ENCODE measurements at regions not wholly inside any gene's neighbourhood (a gene's known extent, or its start where the extent isn't known, plus 50 kb on each side); places are given as distances from the start of the nearest gene placed in this dataset.

DNA sequence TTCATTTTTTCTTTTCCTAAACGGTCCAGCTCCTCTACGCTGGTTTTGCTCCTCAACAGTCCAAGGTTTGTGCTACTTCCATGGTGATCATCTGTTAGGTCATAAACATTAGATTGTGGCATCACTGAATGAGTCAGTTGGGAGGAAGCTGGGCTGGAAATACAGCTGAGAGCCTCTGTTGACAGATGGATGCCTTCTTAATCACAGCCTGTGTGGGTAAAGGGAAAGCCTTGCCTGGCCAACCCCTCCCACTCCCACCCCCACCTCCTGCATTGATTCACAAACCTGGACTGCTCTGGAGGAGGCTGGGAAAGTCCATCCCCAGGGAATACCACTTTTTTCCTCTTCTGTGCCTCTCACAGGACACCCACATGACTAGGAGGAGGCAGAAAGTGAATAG, 180.6 kb upstream of the CCN2 start:
- ChIA-PET POLR2A (ENCODE audit: unreplicated experiment) (interaction anchor here (0.5 to 5.0 kb wide), 3 partner anchors 152 to 180 kb away, joined by 3 to 36 read pairs (median 3); partner anchors contain the start of gene CCN2), CTCF (interaction anchor here (0.6 to 0.9 kb wide), 3 partner anchors 71 to 1547 kb away, joined by 3 read pairs; no protein-coding TSS in a partner anchor)
- Histone ChIP-seq H3K4me1 (ENCODE audit: control insufficient read depth, insufficient read depth, low read length) (peaks cover 26% of the 10 kb centered on the region), H3K36me3 (ENCODE audit: control insufficient read depth, insufficient read depth, low read length) (no peaks in the 10 kb centered on the region), H3K23ac (ENCODE audit: low read depth, low read length) (peak overlapping the region; percentile 88; the same call in 1 of the 2 replicates), H2BK120ac (ENCODE audit: low read depth, low read length) (peak overlapping the region; percentile 97), H2BK20ac (ENCODE audit: low read depth, low read length) (peak overlapping the region; percentile 95), H3K4me2 (ENCODE audit: low read depth, low read length) (peak overlapping the region; percentile 42; the same call in 1 of the 2 replicates), H4K8ac (ENCODE audit: low read depth in 2 of 2, low read length in 2 of 2) (peak overlapping the region; percentile 41 to 92), H4K20me1 (ENCODE audit: insufficient read depth, low read length) (no peaks in the 10 kb centered on the region), H4K5ac (ENCODE audit: low read depth, low read length) (peak overlapping the region; percentile 98; the same call in 1 of the 2 replicates), H3K56ac (ENCODE audit: extremely low read depth, insufficient read depth, low read length) (peak overlapping the region; percentile 84), H3K9me1 (ENCODE audit: insufficient read depth, low read length) (peaks cover 6% of the 10 kb centered on the region), H3K27ac (ENCODE audit: insufficient read depth, low read length) (peak overlapping the region; percentile 96; the same call in 1 of the 2 replicates), H2BK5ac (ENCODE audit: low read depth, low read length, poor library complexity, severe bottlenecking) (peak overlapping the region; percentile 98), H3K79me1 (ENCODE audit: low read depth in 1 of 2, low read length in 2 of 2) (no peaks in the 10 kb centered on the region), H2AK5ac (ENCODE audit: low read depth, low read length) (peak overlapping the region; percentile 91), H4K91ac (ENCODE audit: insufficient read depth, low read depth, low read length) (peak overlapping the region; percentile 86), H3K14ac (replicated peaks; ENCODE audit: low read depth, low read length) (peak overlapping the region; percentile 85), H3K18ac (ENCODE audit: low read depth, low read length) (peak overlapping the region; percentile 95), H2AK9ac (replicated peaks; ENCODE audit: low read depth, low read length, poor library complexity) (no peak overlapping the region), H3K9ac (ENCODE audit: low read depth, low read length) (peak overlapping the region; percentile 53; the same call in 1 of the 2 replicates), H2AFZ (replicated peaks; ENCODE audit: low read length, poor library complexity) (no peak overlapping the region), H3K9me3 (ENCODE audit: control insufficient read depth, insufficient read depth, low read length) (no peaks in the 10 kb centered on the region), H3K4ac (ENCODE audit: low read depth, low read length) (peak overlapping the region; percentile 94), H3K27me3 (ENCODE audit: control insufficient read depth, insufficient read depth, low read length) (no peaks in the 10 kb centered on the region), H2BK15ac (ENCODE audit: low read depth, low read length) (peak overlapping the region; percentile 87; the same call in 2 of the 3 replicates), H3K4me3 (ENCODE audit: insufficient read depth, low read depth, low read length) (no peak overlapping the region)
- dilution Hi-C loops (cut with HindIII; ENCODE audit: low sequenced_read_pairs, unreplicated experiment) = no loop called here
- intact Hi-C loops (cut with micrococcal nuclease) = loop anchor here (2.0 to 5.0 kb wide), 2 partner anchors 47 to 66 kb away; no protein-coding TSS in a partner anchor
- ATAC-seq (ENCODE audit: low read depth) (peak; percentile 80), DNase-seq (peak; percentile 100)
- no TSS peak for BruUV-seq (replicated peaks)
- WGBS, 2 experiments (ENCODE audit: extremely low coverage in 2 of 2, insufficient read length in 1 of 2) = no CpG with 5 or more reads among the region's 2 CpGs
- in situ Hi-C loops (cut with MboI; ENCODE audit: low sequenced_read_pairs) = loop anchor here (5.0 kb wide), 2 partner anchors 74 to 179 kb away; partner anchors contain the start of gene CCN2
- TF ChIP-seq MAFK (IDR thresholded peaks at IDR 0.05; ENCODE audit: low read depth, low read length) (no peak; the same call in 1 of the 2 replicates), CHD1 (IDR thresholded peaks at IDR 0.05; ENCODE audit: low read depth, low read length) (peak; percentile 31; the same call in 1 of the 2 replicates), RAD21 (IDR thresholded peaks at IDR 0.05; ENCODE audit: low read length) (no peak; the same call in 1 of the 2 replicates), RCOR1 (IDR thresholded peaks at IDR 0.05; ENCODE audit: insufficient replicate concordance, low read length) (peak; percentile 81), MXI1 (IDR thresholded peaks at IDR 0.05; ENCODE audit: borderline replicate concordance, low read depth, low read length) (no peak), POLR2A (IDR thresholded peaks at IDR 0.05; ENCODE audit: low read depth, low read length) (peak; percentile 60), NFE2L2 (IDR thresholded peaks at IDR 0.05; ENCODE audit: low read depth, low read length) (peak; percentile 44; the same call in 1 of the 2 replicates), FOS (IDR thresholded peaks at IDR 0.05; ENCODE audit: low read depth, low read length) (peak; percentile 95), RFX5 (IDR thresholded peaks at IDR 0.05; ENCODE audit: low read depth, low read length) (no peak), SMC3 (IDR thresholded peaks at IDR 0.05; ENCODE audit: low read depth, low read length) (no peak), BHLHE40 (IDR thresholded peaks at IDR 0.05; ENCODE audit: low read depth, low read length) (0 out of 2 replicates have a peak, but pooled peaks have one; percentile 65), CTCF (conservative IDR thresholded peaks at IDR 0.05; ENCODE audit: low read depth, low read length) (no peak), CEBPB (IDR thresholded peaks at IDR 0.05; ENCODE audit: low read depth, low read length) (peak; percentile 88), MAZ (IDR thresholded peaks at IDR 0.05; ENCODE audit: borderline replicate concordance, low read depth, low read length) (peak; percentile 79)
- TF ChIP-seq, protein P1, sequence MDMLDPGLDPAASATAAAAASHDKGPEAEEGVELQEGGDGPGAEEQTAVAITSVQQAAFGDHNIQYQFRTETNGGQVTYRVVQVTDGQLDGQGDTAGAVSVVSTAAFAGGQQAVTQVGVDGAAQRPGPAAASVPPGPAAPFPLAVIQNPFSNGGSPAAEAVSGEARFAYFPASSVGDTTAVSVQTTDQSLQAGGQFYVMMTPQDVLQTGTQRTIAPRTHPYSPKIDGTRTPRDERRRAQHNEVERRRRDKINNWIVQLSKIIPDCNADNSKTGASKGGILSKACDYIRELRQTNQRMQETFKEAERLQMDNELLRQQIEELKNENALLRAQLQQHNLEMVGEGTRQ (IDR thresholded peaks at IDR 0.05; ENCODE audit: low read depth, low read length) = peak; percentile 23; the same call in 1 of the 2 replicates

Data from IMR-90 (cell line).